GM18520 (cell line): ENCODE measurements at regions not wholly inside any gene's neighbourhood (a gene's known extent, or its start where the extent isn't known, plus 50 kb on each side); places are given as distances from the start of the nearest gene placed in this dataset.

Source experiments
- ATAC-seq: cut with Tn5 transposase; IDR thresholded peaks from one replicate; pipeline ENCODE4 v1.9.1; 2021; ENCODE audit not compliant: unreplicated experiment

DNA sequence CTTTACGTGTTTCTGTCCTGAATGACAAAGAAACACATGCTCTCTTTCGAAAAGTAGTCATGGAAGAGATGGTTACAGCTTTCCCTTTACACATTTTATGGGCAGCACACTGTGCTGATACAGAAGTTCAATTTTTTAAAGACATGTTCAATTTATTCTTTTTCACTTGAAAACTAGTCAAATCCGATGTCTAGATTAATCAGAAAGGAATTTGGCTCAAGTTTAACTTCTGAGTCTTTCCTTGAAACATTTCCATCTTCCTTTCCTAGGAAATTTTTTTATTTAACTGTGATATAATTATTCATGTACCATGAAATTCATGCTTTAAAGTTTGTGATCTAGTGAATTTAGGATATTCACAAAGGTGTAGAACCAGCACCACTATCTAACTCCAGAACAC is 360.1 kb downstream of the TNS3 start:
- no peak for ATAC-seq

DNA sequence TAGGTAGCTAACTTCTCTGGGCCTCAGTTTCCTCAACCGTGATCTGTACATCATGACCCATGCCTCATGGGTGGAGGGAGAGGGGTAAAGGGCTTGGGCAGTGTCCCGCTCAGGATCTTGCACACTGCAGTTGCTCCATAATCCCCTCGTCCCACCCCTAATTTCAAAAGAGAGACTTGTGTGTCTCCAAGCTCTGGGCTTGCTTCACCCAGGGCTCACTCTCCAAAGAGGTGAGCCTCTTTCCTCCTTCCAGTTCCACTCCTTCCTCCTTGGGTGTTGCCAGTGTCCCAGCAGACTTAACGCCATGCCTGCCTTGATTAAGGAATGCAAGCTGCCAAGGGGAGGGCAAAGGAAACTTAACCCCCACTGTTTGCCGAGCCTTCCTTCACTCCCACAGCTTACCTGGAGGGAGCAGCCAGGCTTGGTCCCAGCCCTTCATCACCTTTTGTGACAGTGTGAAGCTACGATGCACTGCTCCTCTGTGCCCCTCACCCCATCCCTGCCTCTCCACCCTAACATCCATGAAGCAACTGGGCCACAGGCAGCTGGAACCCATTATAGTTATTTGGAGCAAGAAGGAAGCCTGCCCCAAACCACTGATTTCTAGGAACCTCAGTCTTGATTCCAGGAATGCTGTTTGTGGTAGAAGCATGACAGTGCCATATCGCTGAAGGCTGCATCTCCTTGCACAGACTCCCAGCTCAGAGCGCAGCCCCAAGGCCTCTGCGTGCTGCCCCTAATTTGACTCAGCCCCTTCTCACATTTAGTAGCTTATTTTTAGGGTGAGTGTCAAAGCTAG is 363.3 kb downstream of the TNS3 start:
- ATAC-seq, result no peak

DNA sequence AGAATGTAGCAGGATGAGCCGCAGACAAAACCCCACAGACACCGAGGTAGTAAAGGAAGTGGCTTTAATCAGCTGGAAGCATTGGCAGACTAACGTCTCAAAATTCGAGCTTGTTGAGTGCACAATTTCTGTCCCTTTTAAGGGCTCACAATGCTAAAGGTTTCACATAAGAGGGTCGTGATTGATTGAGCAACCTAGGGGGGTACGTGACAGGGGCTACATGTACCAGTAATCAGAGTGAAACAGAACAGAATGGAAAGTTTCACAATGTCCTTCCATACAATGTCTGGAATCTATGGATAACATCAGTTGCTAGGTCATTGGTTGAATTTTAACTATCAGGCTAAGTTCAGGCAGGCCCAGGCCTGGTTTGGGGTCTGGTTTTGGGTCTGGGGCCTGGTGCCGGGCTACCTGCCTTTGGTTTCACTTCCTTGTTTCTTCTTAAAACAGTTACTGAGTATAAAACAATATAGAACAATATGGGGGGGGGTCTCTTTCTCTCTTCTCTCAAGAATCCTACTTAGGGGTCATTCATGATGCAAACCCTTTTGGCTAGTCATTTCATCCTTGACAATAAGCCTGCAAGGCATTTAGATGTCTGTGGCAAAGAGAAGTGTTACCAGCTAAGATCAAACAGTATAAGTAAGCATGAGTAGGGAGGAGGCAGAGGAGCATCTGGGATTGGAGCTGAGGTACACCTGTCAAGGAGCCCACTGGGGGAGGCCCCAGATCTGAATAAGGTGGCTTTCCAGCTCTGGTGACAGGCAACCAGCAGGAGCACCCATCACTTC is 364.1 kb downstream of the TNS3 start:
- ATAC-seq, result no peak

DNA sequence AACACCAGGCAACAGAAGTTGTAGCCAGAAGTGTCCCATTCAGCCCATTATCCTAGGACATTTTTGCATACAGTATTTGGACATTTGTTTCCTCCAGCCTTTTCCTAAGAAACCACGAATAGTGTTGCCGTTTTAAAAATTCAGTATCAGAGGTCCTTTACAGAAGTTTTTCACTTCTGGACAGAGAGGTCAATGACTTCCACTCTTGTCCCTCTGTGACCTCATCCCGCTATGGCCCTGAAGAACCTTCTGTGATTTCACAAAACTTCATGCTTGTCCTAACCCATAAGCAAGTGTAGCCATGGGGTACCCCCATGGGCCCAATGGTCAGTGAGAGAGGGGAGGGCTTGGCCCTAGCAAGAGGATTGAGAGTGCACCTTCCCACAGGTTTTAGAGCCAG is 364.8 kb downstream of the TNS3 start:
- no peak for ATAC-seq

DNA sequence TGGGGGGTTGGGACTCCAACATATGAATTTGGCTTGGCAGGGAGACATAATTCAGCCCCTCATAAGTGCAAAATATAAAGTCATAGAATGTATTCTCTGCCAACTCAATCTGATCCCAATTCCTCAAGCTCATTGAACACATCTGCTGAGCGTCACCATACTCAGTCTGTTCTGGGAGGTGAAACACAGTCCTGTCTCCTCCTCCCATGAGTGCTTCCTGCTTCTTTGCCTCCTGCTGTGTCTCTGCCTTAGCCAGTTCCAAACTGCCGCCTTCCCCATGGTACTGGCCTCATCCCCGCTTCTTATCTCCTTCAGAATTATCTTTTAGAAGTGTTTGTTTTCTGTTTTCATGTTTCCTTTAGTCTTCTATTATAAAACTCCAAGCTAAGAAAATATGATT is 365.5 kb downstream of the TNS3 start:
- no peak for ATAC-seq

DNA sequence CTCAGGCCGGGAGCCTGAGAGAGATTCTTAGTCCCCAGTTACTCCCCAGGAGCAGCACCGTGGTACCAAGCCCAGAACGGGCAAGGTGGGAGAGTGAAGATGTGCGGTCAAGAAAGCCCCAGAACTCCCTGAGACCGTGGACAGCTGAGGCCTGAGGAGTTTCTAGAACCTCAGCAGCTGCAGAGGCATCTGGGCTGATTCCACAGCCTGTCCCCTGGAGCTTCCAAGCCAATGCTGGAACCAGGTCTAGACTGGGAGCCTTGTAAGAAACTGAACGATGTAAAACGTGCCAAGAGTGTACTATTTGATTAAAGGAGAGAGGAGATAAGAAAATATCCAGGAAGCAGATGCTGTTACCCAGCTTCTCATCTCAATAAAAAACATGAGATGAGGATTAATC is 366.3 kb downstream of the TNS3 start:
- no peak for ATAC-seq

DNA sequence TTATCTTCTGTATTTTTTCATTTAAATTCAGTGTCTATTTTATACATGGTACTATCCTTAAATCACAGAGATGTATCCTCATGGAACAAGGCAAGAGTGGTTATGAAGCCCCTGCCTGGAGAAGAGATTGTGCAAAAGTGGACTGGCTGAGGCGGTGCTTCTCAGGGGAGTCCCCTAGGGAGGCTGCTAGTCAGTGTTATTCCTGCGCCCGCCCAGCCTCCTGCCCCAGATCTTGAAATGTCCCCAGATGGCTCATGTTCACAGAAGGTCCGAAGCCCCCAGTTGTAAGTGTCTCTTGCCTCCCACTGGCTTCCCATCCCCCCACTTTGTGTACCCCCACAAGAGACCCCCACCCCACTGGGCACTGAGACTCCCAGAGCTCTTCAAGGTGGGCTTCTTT is 366.9 kb downstream of the TNS3 start:
- no peak for ATAC-seq

DNA sequence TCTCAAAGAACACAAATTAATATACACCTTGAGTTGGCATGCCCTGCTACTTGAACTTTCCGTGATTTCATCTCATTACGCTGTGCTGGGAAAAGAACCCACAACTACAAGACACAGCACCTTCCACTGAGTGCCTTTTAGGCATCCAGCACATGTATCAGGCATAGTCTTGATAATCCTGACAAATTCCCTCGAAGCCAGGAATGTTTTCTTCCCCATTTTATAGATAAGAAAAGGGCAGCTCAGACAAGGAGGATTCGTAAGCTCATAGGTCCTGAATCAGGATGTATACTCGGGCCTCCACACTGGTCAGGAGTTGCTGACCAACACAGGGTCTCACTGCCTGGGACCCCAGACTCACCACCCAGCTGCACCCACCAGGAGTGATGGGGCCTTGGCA is 368.6 kb downstream of the TNS3 start:
- ATAC-seq, result no peak

DNA sequence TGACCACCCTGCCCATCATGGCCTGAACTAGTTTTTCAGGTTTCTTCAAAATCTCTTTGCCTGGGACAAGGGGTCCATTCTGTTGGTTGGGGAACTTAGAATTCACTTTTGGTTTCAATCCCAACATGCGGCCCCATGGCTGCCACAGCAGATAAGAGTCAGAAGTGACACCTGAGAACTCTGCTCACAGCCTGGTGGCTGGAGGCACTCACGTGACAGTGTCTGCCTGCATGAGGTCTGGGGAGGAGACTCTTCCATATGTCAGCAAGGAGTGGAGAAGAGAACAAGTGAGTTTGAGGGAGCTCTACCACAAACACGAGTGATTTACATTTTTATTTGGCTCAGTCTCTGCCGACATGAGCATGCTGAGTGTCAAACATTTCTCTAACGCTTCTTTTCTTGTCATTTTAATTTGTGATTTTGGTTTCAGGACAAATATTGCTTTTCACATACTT is 370.4 kb downstream of the TNS3 start:
- ATAC-seq, result no peak

DNA sequence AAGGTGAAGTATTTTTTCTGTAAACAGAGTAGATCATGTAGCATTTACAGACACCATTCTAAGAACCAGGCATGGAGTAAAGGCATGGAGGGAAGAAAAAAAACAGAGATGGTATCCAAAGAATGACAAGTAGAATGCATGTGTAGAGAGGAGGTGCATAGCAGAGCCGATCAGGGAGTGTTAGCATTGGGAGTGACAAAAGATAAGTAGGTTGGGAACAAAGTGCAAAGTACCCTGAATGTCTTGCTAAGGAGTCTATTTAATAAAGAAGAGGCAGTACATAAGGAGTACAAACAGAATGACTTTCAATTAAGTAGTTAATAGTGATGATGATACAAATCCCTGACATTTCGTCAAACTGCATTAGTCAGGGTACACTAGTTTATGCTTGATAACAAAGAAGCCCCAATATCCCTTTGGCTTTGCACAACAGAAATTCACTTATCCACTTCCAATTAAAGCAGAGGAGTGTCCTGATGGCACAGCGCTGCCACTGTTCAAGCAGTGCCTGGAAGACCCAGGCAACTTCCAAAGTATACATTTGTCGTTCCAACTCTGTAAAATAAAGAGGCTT is 371.5 kb downstream of the TNS3 start:
- ATAC-seq, result no peak

DNA sequence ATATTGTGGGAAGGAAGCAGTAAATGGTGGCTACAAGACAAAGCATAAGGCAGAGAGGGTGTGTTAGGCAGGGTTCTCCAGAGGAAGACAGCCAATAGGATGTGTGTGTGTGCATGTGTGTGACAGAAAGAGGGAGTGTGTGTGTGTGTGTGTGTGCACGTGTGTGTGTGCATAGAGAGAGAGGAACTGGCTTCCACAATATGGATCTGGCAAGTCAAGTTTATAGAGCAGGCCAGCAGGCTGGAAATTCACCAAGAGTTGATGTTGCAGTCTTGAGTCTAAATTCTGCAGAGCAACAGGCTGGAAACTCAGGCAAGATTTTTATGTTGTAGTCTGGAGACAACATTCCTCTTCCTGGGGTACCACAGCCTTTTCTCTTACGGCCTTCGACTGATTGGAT is 374.0 kb downstream of the TNS3 start:
- no peak for ATAC-seq

DNA sequence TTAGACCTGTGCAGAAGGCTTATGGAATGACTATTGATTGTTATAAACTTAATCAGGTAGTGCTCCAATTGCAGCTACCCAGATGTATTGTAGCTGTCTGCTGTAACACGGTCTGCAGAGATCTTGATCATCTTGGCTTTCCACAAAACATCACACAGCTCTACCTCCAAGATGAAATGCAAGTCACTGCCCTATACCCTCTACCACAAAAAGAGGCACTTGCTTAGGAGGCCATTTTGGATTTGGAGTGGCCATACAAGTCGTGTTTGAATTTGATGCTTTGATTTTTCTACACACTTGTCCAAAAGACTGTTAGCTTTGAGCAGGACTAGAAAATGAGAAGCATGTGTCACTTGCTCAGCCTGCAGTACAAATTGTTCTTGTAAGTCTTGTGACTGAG is 377.2 kb downstream of the TNS3 start:
- ATAC-seq, result no peak

DNA sequence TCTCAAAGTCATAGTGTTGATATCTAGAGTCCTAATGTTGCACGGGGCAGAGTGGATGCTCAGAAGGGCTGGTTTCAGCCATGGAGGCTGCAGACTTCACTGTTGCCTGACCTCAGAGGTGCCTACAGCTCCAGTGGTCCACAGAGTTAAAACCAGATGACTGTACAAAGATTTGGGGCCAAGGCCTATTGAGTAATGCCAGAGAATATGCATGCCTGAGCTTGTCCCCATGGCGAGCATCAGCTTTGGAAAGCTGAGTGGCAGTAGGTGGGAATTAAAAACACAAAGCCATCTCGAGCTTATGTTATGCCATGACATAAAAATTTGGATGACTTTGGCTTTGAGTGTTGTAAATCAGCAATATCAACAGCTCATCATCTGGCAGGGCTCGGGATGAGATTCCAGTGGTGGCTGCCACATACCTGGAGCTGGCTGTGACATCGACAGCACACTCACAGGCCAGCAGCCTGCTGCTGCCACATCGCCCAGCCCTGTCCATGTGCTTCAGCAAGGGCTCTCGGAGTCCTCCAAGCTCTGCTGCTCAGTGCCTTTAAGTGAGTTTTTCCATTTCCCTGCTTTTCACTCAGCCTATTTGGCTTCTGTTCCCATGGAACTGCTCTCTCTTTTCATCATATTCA is 379.6 kb downstream of the TNS3 start:
- ATAC-seq, result no peak

DNA sequence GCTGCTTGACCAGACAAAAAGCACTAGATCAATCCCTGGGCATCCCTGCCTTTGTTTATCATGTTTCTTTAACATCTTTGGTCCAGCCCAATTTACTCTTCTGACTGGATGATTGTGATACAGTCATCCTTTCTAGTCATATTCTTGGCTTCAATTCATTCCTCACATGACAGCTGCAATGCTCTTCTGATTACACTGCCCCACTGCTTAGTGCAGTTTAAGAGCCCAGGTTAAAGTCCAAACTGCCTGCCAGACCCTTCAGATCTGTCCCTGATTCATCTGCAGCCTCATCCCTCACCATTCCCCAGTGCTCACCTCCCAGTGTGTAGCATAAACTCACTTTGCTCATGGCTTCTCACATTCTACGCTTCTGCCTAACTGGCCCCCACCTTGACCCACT is 383.8 kb downstream of the TNS3 start:
- ATAC-seq, result no peak

DNA sequence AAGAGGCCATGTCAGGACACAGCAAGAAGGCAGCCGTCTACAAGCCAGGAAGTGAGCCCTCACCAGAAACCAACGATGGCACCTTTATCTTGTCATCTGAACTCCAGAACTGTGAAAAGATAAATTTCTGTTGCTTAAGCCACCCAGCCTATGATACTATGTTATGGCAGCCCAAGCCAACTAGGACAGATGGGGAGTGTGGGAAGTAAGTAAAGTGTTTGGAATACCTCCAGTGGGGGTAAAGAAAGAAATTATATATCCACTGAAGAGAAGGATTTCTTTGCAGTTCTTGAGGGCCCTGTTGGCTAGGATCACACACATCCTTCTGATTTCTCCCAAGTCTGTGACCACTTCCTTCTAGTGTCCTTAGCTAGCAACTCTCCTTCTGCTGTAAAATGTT is 384.4 kb downstream of the TNS3 start:
- no peak for ATAC-seq

DNA sequence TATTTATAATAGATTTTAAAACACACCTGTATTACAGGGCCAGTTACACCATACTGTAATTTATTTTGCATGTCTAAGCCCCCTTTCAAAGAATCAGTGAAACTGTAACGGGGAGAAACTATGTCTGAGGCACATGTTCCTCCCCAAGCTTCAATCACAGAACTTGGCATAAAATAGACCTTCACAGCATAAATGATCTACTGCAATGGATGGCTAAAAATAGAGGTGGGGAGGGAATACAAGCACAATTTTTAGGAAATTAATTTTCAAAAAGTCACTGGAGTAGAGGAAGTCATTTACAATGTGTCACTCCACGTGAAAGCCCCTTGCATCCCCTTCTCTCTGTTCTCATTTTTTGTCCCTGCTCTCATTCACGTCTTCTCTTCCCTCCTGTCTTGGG is 385.2 kb downstream of the TNS3 start:
- ATAC-seq, result no peak

DNA sequence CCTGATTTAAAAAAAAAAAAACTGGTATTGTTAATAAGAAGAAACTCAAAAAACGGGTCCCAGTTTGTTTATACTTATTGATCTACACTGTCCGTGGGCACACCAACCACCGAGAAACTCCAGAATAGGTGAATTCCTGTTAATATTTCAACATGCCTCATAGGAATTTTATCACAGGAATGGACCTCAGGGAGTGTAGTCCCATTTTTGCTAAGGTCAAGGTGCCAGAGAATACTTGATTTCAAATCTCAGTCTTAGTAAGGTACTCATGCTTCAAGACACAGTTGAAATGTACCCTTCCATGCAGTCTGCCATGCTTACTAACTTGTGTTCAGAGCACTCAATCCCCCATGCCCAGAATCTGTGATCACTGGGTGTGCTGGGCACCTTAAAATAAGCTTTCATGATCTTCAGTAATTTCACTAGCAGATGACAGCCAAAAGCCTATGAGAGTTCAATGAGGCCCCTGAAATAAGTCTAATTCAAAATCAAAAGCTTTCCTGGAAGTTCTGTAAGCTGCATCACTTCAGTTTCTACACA is 385.7 kb downstream of the TNS3 start:
- no peak for ATAC-seq

DNA sequence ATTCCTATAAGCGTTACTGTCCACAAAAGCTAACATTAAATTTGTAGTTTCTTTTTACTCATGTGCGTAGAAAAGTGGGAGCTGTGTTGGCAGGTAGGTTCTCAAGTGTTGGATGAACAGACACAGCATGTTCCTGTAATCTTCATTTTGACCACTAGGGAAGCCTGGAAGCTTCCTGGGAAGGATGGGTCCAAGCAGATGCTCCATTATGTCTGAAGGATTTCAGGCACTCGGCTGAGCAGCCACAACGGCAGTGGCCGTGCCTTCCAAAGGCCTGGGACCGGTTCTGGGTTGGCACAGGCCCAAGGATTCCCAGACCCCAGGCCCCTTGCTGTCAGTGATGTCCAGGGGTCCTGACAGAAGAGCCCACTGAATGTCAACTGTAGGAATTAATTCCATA is 386.3 kb downstream of the TNS3 start:
- ATAC-seq, result no peak

DNA sequence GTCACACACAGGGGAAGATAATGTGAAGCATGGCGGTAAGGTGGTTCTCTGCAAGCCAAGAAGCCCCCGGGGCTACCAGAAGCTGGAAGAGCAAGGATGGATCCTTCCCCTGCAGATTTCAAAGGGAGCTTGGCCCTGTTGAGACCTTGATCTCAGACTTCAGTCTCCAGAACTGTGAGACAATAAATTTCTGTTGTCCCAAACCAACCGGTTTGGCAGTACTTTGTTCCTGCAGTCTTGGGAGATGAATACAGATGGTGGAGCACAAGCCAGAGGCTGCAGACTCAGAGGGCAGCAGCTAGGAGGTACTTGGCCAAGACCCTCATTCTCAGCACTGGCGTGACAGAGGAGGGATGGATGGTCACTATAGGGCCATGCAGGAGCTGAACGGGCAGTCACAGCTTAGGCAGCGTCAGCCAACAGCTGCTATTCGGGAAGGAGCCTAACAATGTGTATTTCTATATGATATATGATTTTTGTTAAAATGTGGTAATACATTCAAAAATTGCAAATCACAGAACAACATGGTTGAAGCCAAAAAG is 387.3 kb downstream of the TNS3 start:
- ATAC-seq, result no peak

DNA sequence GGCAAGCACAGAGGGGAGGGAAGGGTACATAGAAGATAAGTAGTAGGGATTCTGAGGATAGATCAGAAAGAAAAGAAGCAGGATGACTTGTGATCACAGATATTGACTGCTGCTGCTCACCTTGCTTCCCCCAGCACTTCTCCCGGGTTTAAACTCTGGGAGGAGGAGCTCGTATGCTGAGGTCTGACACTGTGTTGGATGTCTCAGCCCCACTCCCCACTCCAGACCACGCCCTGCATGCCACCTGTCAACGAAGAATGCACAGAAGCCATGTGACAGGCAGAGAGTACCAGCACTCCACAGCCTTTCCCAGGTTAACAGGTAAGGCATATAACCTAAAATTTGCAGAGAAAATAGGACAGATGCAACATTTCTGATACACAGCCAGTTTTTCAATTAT is 388.9 kb downstream of the TNS3 start:
- no peak for ATAC-seq

DNA sequence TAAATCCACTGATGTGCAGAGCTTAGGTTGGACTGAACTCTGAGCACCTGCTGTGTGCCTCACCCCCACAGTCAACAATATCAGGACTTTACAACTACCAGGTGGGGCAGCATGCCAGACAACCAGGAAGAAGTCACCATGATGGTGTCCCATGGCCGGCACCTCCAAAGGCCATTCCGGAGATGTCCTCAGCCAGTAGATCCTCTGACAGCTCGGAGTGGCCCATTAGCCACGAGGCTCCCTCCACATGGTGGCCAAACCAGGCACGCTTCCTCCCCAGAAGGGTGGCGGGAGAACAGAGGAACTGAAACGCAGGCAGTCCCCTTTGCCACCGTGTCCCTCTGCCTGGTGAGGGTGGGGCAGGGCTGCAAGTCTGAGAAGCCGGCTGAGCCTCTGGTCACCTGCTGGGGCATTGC is 390.0 kb downstream of the TNS3 start:
- no peak for ATAC-seq
